Keratinocyte (primary cell): ENCODE measurements at regions not wholly inside any gene's neighbourhood (a gene's known extent, or its start where the extent isn't known, plus 50 kb on each side); places are given as distances from the start of the nearest gene placed in this dataset.

Source experiments
- DNase-seq: peaks from one replicate; pipeline ENCODE4 v3.0.0-alpha.2; 2011; ENCODE audit warnings: low read depth, missing footprints, low spot score
- FAIRE-seq: peaks from 2 replicates; lab custom pipeline; 2011; peaks lifted over from hg19 to GRCh38; lab: Jason Lieb, UNC
- H2AFZ ChIP-seq: 2 replicates; pipeline ENCODE4 v1.6.0; 2012; ENCODE audit warnings: low read length, control low read depth, inconsistent platforms; ENCODE audit not compliant: control insufficient read depth
- H3K27ac ChIP-seq: 2 replicates; pipeline ENCODE4 v1.5.1; 2011; ENCODE audit warnings: low read length; ENCODE audit not compliant: control insufficient read depth, insufficient read depth
- H3K27me3 ChIP-seq: 3 replicates; pipeline ENCODE4 v1.6.0; 2011; ENCODE audit warnings: low read length; ENCODE audit not compliant: control insufficient read depth, insufficient read depth; ENCODE audit errors: extremely low read depth
- H3K36me3 ChIP-seq, 2 experiments: 2 replicates in 1 of 2; 3 replicates in 1 of 2; pipeline ENCODE4 v1.5.1; 2011; ENCODE audit warnings: low read length in 2 of 2, mild to moderate bottlenecking in 1 of 2; ENCODE audit not compliant: control insufficient read depth in 2 of 2, insufficient read depth in 2 of 2; ENCODE audit errors: extremely low read depth in 1 of 2
- H3K4me1 ChIP-seq: 3 replicates; pipeline ENCODE4 v1.5.1; 2011; ENCODE audit warnings: low read length; ENCODE audit not compliant: control insufficient read depth, insufficient read depth; ENCODE audit errors: extremely low read depth
- H3K4me2 ChIP-seq: 3 replicates; pipeline ENCODE4 v1.6.0; 2011; ENCODE audit warnings: low read depth, low read length; ENCODE audit not compliant: control insufficient read depth, insufficient read depth; ENCODE audit errors: extremely low read depth
- H3K4me3 ChIP-seq, 3 experiments: fragments of 200-600 bp in 1 of 3; sonication (generic) in 1 of 3; 2 replicates in 2 of 3; 3 replicates in 1 of 3; pipeline ENCODE4 v1.5.1; 2011 to 2016; ENCODE audit warnings: low read length in 3 of 3, mild to moderate bottlenecking in 3 of 3, control low read depth in 2 of 3, inconsistent platforms in 1 of 3, low read depth in 1 of 3, mixed read lengths in 1 of 3, mixed run types in 1 of 3, moderate library complexity in 1 of 3; ENCODE audit not compliant: control insufficient read depth in 2 of 3, insufficient read depth in 2 of 3; ENCODE audit errors: extremely low read depth in 1 of 3
- H3K79me2 ChIP-seq: 2 replicates; pipeline ENCODE4 v1.6.0; 2012; ENCODE audit warnings: low read length; ENCODE audit not compliant: control insufficient read depth, insufficient read depth
- H3K9ac ChIP-seq: 3 replicates; pipeline ENCODE4 v1.6.0; 2011; ENCODE audit warnings: low read length; ENCODE audit not compliant: control insufficient read depth, insufficient read depth; ENCODE audit errors: extremely low read depth
- H3K9me1 ChIP-seq: 3 replicates; pipeline ENCODE4 v1.6.0; 2011; ENCODE audit warnings: low read length; ENCODE audit not compliant: control insufficient read depth, insufficient read depth; ENCODE audit errors: extremely low read depth
- H3K9me3 ChIP-seq: 2 replicates; pipeline ENCODE4 v1.5.1; 2012; ENCODE audit warnings: low read depth, low read length; ENCODE audit not compliant: control insufficient read depth
- H4K20me1 ChIP-seq: 3 replicates; pipeline ENCODE4 v1.6.0; 2011; ENCODE audit warnings: low read length; ENCODE audit not compliant: control insufficient read depth, insufficient read depth; ENCODE audit errors: extremely low read depth
- CTCF ChIP-seq, 3 experiments: IDR thresholded peaks in 1 of 3; conservative IDR thresholded peaks in 1 of 3; optimal IDR thresholded peaks in 1 of 3; 2 replicates in 2 of 3; 3 replicates in 1 of 3; pipeline versions ENCODE3 to v1.5.1; 2011; ENCODE audit warnings: low read length in 3 of 3, mild to moderate bottlenecking in 3 of 3, moderate library complexity in 2 of 3, control low read depth in 1 of 3, inconsistent platforms in 1 of 3; ENCODE audit not compliant: insufficient read depth in 2 of 3; ENCODE audit errors: extremely low read depth in 1 of 3
- EZH2 ChIP-seq: IDR thresholded peaks from one replicate; pipeline ENCODE4 v1.6.1; 2012; ENCODE audit warnings: inconsistent platforms, mild to moderate bottlenecking, low read length, moderate library complexity
- dilution Hi-C: fragments of 300-500 bp; cut with MboI; formaldehyde crosslinking; loops from one replicate; pipeline ENCODE4 v1.7.0; 2020; ENCODE audit warnings: low sequenced_read_pairs; ENCODE audit not compliant: extremely low pct_ligation_motif_present

- Histone ChIP-seq H3K9me1 (no peaks in the 10 kb centered on the region), H3K27me3 (no peaks in the 10 kb centered on the region), H2AFZ (no peak overlapping the region), H3K9me3 (no peaks in the 10 kb centered on the region), H4K20me1 (no peaks in the 10 kb centered on the region), H3K4me1 (no peaks in the 10 kb centered on the region), H3K36me3 (no peaks in the 10 kb centered on the region), H3K9ac (no peak overlapping the region), H3K4me2 (no peak overlapping the region), H3K79me2 (no peaks in the 10 kb centered on the region), H3K27ac (no peak overlapping the region), H3K4me3 (no peak overlapping the region)
- dilution Hi-C loops: no loop called here
- no peak for FAIRE-seq
- TF ChIP-seq CTCF (optimal IDR thresholded peaks at IDR 0.05 in 1 of 3, IDR thresholded peaks at IDR 0.05 in 1 of 3, conservative IDR thresholded peaks at IDR 0.05 in 1 of 3; ENCODE audit: extremely low read depth in 1 of 3, insufficient read depth in 2 of 3, low read length in 3 of 3) (no peak), EZH2 (no peak)
- no peak for DNase-seq
Measured at GRCh38 chr6:113427617-113428016, 429.5 kb upstream of the MARCKS start.

DNA sequence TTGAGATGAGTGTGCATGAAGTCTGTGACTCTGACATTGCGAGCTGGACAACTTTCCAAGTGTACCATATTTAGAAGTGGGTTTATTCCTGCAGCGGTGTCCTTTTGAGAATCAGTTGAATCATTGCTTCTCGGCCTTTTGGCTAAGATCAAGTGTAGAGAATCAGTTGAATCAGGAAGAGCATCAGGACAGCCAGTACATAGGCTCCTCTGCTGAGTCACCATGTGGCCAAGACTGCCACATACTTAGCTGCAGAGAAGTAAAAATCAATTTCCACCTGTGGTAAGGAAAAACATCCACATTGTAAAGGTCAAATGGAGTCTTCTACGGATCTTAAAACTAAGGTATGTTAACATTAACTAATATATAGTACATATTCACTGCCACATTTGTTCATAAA is 428.4 kb upstream of the MARCKS start:
- Histone ChIP-seq H3K9me1 (no peaks in the 10 kb centered on the region), H3K4me3 (no peak overlapping the region), H2AFZ (no peak overlapping the region), H4K20me1 (no peaks in the 10 kb centered on the region), H3K9me3 (no peaks in the 10 kb centered on the region), H3K4me2 (no peak overlapping the region), H3K27me3 (no peaks in the 10 kb centered on the region), H3K79me2 (no peaks in the 10 kb centered on the region), H3K27ac (no peak overlapping the region), H3K4me1 (peaks cover 3% of the 10 kb centered on the region), H3K9ac (no peak overlapping the region), H3K36me3 (no peaks in the 10 kb centered on the region)
- DNase-seq (no peak), FAIRE-seq (no peak)
- TF ChIP-seq CTCF (optimal IDR thresholded peaks at IDR 0.05 in 1 of 3, IDR thresholded peaks at IDR 0.05 in 1 of 3, conservative IDR thresholded peaks at IDR 0.05 in 1 of 3; ENCODE audit: extremely low read depth in 1 of 3, insufficient read depth in 2 of 3, low read length in 3 of 3) (no peak), EZH2 (no peak)
- dilution Hi-C loops: no loop called here
